Natural killer cell (primary cell): ENCODE measurements at regions not wholly inside any gene's neighbourhood (a gene's known extent, or its start where the extent isn't known, plus 50 kb on each side); places are given as distances from the start of the nearest gene placed in this dataset.

Source experiments
- ATAC-seq, 3 donors: fragments of 150-1000 bp in 2 of 3; fragments of 200-7000 bp in 1 of 3; cut with Tn5 transposase; 1 replicate in 1 of 3; 2 replicates in 2 of 3; pipeline ENCODE4 v1.10.0; 2021; ENCODE audit warnings: mild to moderate bottlenecking in 2 of 3, moderate library complexity in 2 of 3
- DNase-seq, 2 donors: peaks; one replicate each; pipeline versions ENCODE4 v3.0.0 to v3.0.0-alpha.2; 2013 to 2021; ENCODE audit warnings: mixed read lengths in 1 of 2
- H3K27ac ChIP-seq: one replicate; pipeline ENCODE4 v1.5.1; 2013; ENCODE audit warnings: mild to moderate bottlenecking, low read length
- H3K27me3 ChIP-seq: one replicate; pipeline ENCODE4 v1.6.1; 2013; ENCODE audit warnings: low read length; ENCODE audit not compliant: control insufficient read depth, insufficient read depth
- H3K36me3 ChIP-seq: one replicate; pipeline ENCODE4 v1.6.1; 2013; ENCODE audit warnings: low read length; ENCODE audit not compliant: control insufficient read depth, insufficient read depth
- H3K4me1 ChIP-seq: one replicate; pipeline ENCODE4 v1.6.1; 2013; ENCODE audit warnings: low read length; ENCODE audit not compliant: control insufficient read depth, insufficient read depth
- H3K4me3 ChIP-seq: one replicate; pipeline ENCODE4 v1.5.1; 2013; ENCODE audit warnings: low read length
- H3K9me3 ChIP-seq: one replicate; pipeline ENCODE4 v1.6.1; 2013; ENCODE audit warnings: low read length; ENCODE audit not compliant: control insufficient read depth, insufficient read depth
- H3K27ac Mint-ChIP-seq, 2 donors: one replicate each; pipeline ENCODE4 v1.8.0; 2022; ENCODE audit warnings: mild to moderate bottlenecking in 2 of 2, mixed read lengths in 2 of 2, moderate library complexity in 1 of 2
- H3K27me3 Mint-ChIP-seq, 2 donors: one replicate each; pipeline ENCODE4 v1.8.0; 2022; ENCODE audit warnings: low read depth in 2 of 2, mixed read lengths in 2 of 2
- H3K36me3 Mint-ChIP-seq: one replicate; pipeline ENCODE4 v1.8.0; 2022; ENCODE audit warnings: mixed read lengths
- H3K4me1 Mint-ChIP-seq, 2 donors: one replicate each; pipeline ENCODE4 v1.8.0; 2022; ENCODE audit warnings: mixed read lengths in 2 of 2
- H3K4me3 Mint-ChIP-seq: one replicate; pipeline ENCODE4 v1.8.0; 2022; ENCODE audit warnings: mild to moderate bottlenecking, moderate library complexity, mixed read lengths
- H3K9me3 Mint-ChIP-seq, 2 donors: one replicate each; pipeline ENCODE4 v1.8.0; 2022; ENCODE audit warnings: mixed read lengths in 2 of 2
- WGBS: methylation state at CpG from one replicate; pipeline ENCODE4 v1.1.7; 2013; ENCODE audit warnings: missing lambda C conversion rate; ENCODE audit not compliant: insufficient coverage; 5-methylcytosine and 5-hydroxymethylcytosine counted together
- intact Hi-C: fragments of 100-400 bp; cut with micrococcal nuclease; formaldehyde crosslinking; loops from one replicate; pipeline ENCODE4 v1.14.2; 2022
- TF ChIP-seq, protein P1 (sequence below): fragments of 200-600 bp; IDR thresholded peaks from one replicate; pipeline ENCODE4 v1.8.0; 2022; ENCODE audit warnings: antibody characterized with exemption

DNA sequence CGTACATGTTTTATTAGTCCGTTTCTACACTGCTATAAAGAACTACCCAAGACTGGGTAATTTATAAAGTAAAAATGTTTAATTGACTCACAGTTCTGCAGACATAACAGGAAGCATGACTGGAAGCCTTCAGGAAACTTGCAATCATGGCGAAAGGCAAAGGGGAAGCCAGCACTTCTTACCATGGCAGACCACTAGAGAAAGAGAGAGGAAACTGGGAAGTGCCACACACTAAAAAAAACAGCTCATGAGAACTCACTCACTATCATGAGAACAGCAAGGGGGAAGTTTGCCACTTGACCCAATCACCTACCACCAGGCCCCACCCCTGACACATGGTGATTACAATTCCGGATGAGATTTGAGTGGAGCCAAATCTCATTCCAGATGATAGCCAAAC lies 466.2 kb downstream of the IRS1 start:
- Histone ChIP-seq H3K36me3 (no peaks in the 10 kb centered on the region), H3K4me1 (no peaks in the 10 kb centered on the region), H3K4me3 (no peak overlapping the region), H3K27me3 (no peaks in the 10 kb centered on the region), H3K27ac (no peak overlapping the region), H3K9me3 (no peaks in the 10 kb centered on the region)
- no peaks in the 10 kb centered on the region for H3K27me3 Mint-ChIP-seq
- TF ChIP-seq, protein P1, sequence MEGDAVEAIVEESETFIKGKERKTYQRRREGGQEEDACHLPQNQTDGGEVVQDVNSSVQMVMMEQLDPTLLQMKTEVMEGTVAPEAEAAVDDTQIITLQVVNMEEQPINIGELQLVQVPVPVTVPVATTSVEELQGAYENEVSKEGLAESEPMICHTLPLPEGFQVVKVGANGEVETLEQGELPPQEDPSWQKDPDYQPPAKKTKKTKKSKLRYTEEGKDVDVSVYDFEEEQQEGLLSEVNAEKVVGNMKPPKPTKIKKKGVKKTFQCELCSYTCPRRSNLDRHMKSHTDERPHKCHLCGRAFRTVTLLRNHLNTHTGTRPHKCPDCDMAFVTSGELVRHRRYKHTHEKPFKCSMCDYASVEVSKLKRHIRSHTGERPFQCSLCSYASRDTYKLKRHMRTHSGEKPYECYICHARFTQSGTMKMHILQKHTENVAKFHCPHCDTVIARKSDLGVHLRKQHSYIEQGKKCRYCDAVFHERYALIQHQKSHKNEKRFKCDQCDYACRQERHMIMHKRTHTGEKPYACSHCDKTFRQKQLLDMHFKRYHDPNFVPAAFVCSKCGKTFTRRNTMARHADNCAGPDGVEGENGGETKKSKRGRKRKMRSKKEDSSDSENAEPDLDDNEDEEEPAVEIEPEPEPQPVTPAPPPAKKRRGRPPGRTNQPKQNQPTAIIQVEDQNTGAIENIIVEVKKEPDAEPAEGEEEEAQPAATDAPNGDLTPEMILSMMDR = no peak
- no peak overlapping the region for H3K27ac Mint-ChIP-seq
- 46% methylated on average over 1 of the region's 4 CpGs for WGBS
- peaks cover 4 to 7% of the 10 kb centered on the region in 2 donors for H3K9me3 Mint-ChIP-seq
- ATAC-seq (no peak), DNase-seq (no peak)
- H3K4me1 Mint-ChIP-seq = no peaks in the 10 kb centered on the region
- H3K36me3 Mint-ChIP-seq = no peaks in the 10 kb centered on the region
- intact Hi-C loops = no loop called here
- no peak overlapping the region for H3K4me3 Mint-ChIP-seq

DNA sequence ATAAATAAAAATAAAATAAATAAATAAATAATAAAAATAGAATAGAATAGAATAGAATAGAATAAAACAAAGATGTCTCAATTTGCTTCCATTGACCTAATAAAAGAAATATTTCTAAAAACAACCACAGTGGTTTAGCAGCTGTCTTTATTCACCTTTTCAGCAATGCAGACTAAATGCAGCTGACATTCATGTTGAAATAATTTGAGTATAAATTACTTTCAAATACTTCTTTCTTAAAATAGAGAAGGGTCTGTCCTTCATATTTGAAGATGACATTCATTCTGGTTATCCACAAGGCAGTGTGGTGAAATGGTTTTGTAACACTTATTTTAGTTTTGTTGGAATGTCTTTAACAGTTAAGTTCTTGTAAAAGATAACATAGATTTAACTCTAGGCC lies 469.4 kb downstream of the IRS1 start:
- Histone ChIP-seq H3K9me3 (no peaks in the 10 kb centered on the region), H3K27me3 (no peaks in the 10 kb centered on the region), H3K4me3 (no peak overlapping the region), H3K27ac (no peak overlapping the region), H3K4me1 (no peaks in the 10 kb centered on the region), H3K36me3 (no peaks in the 10 kb centered on the region)
- no peaks in the 10 kb centered on the region for H3K4me1 Mint-ChIP-seq
- no peaks in the 10 kb centered on the region for H3K27me3 Mint-ChIP-seq
- H3K4me3 Mint-ChIP-seq = no peak overlapping the region
- H3K27ac Mint-ChIP-seq = no peak overlapping the region
- peaks cover 4 to 9% of the 10 kb centered on the region in 2 donors for H3K9me3 Mint-ChIP-seq
- TF ChIP-seq, protein P1 = no peak
- no peak for ATAC-seq
- no peak for DNase-seq
- intact Hi-C loops = no loop called here
- H3K36me3 Mint-ChIP-seq = no peaks in the 10 kb centered on the region

DNA sequence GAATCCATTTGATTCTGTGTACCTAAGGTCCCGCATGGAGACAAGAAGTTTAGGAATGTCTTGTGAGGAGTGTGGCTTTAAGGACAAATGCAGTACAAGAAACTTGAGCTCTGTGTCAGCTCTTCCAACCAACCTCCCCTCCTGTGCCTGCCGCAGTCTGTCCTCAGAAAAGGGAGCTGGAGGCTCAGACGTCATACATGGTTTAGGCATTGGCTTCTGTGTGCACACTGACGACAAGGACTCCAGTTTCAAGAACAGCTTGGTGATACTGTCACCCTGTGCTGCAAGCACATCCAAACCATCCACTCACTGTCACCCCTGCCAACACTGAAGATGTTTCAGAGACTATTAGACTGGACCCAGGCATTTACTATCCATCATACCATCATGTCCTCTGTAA lies 470.4 kb downstream of the IRS1 start:
- Histone ChIP-seq H3K9me3 (no peaks in the 10 kb centered on the region), H3K36me3 (no peaks in the 10 kb centered on the region), H3K27me3 (no peaks in the 10 kb centered on the region), H3K27ac (no peak overlapping the region), H3K4me3 (no peak overlapping the region), H3K4me1 (no peaks in the 10 kb centered on the region)
- no peak overlapping the region for H3K27ac Mint-ChIP-seq
- TF ChIP-seq, protein P1 = no peak
- no peaks in the 10 kb centered on the region for H3K36me3 Mint-ChIP-seq
- H3K9me3 Mint-ChIP-seq = peaks cover 4 to 9% of the 10 kb centered on the region in 2 donors
- intact Hi-C loops = no loop called here
- no peak for DNase-seq
- no peak for ATAC-seq
- no peaks in the 10 kb centered on the region for H3K4me1 Mint-ChIP-seq
- 94% methylated on average over 4 of the region's 4 CpGs for WGBS
- no peaks in the 10 kb centered on the region for H3K27me3 Mint-ChIP-seq
- H3K4me3 Mint-ChIP-seq = no peak overlapping the region

DNA sequence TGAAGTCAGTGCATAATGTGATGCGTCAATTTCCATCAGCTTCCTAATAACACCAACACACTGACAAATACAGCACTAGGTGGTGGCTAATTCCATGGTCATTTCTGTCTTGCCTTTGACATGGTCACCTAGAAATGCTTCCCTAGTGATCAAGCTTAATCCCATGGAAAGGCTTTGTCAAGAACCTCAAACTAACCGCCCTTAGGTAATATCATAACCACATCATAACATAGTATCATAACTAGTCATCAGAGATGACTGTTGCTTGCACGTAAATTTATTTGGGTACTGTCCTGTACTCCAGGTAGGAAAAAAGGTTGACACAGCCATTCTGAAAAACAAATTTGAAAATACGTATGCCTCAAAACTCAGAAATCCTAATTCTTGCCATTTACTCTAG lies 471.8 kb downstream of the IRS1 start:
- ATAC-seq = no peak
- WGBS = 93% methylated on average over 3 of the region's 4 CpGs
- Mint-ChIP-seq H3K36me3 (no peaks in the 10 kb centered on the region), H3K27ac (no peak overlapping the region), H3K9me3 (peaks cover 4 to 8% of the 10 kb centered on the region in 2 donors), H3K4me3 (no peak overlapping the region), H3K4me1 (no peaks in the 10 kb centered on the region), H3K27me3 (no peaks in the 10 kb centered on the region)
- H3K27ac ChIP-seq = no peak overlapping the region
- H3K27me3 ChIP-seq = no peaks in the 10 kb centered on the region
- H3K36me3 ChIP-seq = no peaks in the 10 kb centered on the region
- no peak for DNase-seq
- TF ChIP-seq, protein P1 = no peak
- intact Hi-C loops = no loop called here
- H3K9me3 ChIP-seq = no peaks in the 10 kb centered on the region
- H3K4me1 ChIP-seq = no peaks in the 10 kb centered on the region
- no peak overlapping the region for H3K4me3 ChIP-seq
